CD4-positive, alpha-beta T cell (primary cell): ENCODE measurements at regions not wholly inside any gene's neighbourhood (a gene's known extent, or its start where the extent isn't known, plus 50 kb on each side); places are given as distances from the start of the nearest gene placed in this dataset.

Source experiments
- ATAC-seq: fragments of 200-7000 bp; cut with Tn5 transposase; one replicate; pipeline ENCODE4 v1.10.0; 2022; ENCODE audit warnings: mild to moderate bottlenecking; ENCODE audit not compliant: poor library complexity
- CTCF ChIA-PET: fragments of 350-600 bp; sonication (Branson Sonifier 250); formaldehyde crosslinking; loops from one replicate; lab custom pipeline; 2021; ENCODE audit warnings: antibody characterized with exemption, inconsistent platforms; lab: Charles Lee
- POLR2A ChIA-PET: fragments of 350-600 bp; sonication (Branson Sonifier 250); formaldehyde crosslinking; loops from one replicate; lab custom pipeline; 2021; ENCODE audit warnings: antibody characterized with exemption, inconsistent platforms; lab: Charles Lee
- DNase-seq, 14 experiments: peaks; one replicate each; pipeline ENCODE4 v3.0.0-alpha.2; 2013 to 2020; ENCODE audit warnings: mixed read lengths in 2 of 14
- H3K27ac ChIP-seq, 2 donors: one replicate each; pipeline versions ENCODE4 v1.5.1 to v1.7.0; 2013; ENCODE audit warnings: low read length in 2 of 2, low read depth in 1 of 2, mild to moderate bottlenecking in 1 of 2
- H3K27me3 ChIP-seq, 2 experiments: 1 replicate in 1 of 2; 2 replicates in 1 of 2; pipeline versions ENCODE4 v1.6.1 to v1.7.0; 2013; ENCODE audit warnings: low read length in 2 of 2, control low read depth in 1 of 2, mild to moderate bottlenecking in 1 of 2, moderate library complexity in 1 of 2; ENCODE audit not compliant: insufficient read depth in 2 of 2, control insufficient read depth in 1 of 2
- H3K36me3 ChIP-seq: one replicate; pipeline ENCODE4 v1.6.1; 2013; ENCODE audit warnings: low read length, control low read depth; ENCODE audit not compliant: insufficient read depth
- H3K4me1 ChIP-seq: one replicate; pipeline ENCODE4 v1.6.1; 2013; ENCODE audit warnings: low read length, control low read depth; ENCODE audit not compliant: insufficient read depth
- H3K4me3 ChIP-seq: one replicate; pipeline ENCODE4 v1.5.1; 2013; ENCODE audit warnings: mild to moderate bottlenecking, low read length, moderate library complexity
- H3K9me3 ChIP-seq, 2 experiments: 1 replicate in 1 of 2; 2 replicates in 1 of 2; pipeline versions ENCODE4 v1.6.1 to v1.7.0; 2013; ENCODE audit warnings: low read length in 2 of 2, mild to moderate bottlenecking in 2 of 2, control low read depth in 1 of 2, moderate library complexity in 1 of 2; ENCODE audit not compliant: control insufficient read depth in 1 of 2, insufficient read depth in 1 of 2
- H3K27ac Mint-ChIP-seq: one replicate; pipeline ENCODE4 v1.8.0; 2020; ENCODE audit warnings: mixed read lengths
- H3K27me3 Mint-ChIP-seq: one replicate; pipeline ENCODE4 v1.8.0; 2021; ENCODE audit warnings: mixed read lengths
- H3K36me3 Mint-ChIP-seq: one replicate; pipeline ENCODE4 v1.8.0; 2021; ENCODE audit warnings: low read depth, mixed read lengths
- H3K4me1 Mint-ChIP-seq: one replicate; pipeline ENCODE4 v1.8.0; 2021; ENCODE audit warnings: low read depth, mixed read lengths
- H3K4me3 Mint-ChIP-seq: one replicate; pipeline ENCODE4 v1.8.0; 2020; ENCODE audit warnings: mild to moderate bottlenecking, mixed read lengths
- H3K9me3 Mint-ChIP-seq: one replicate; pipeline ENCODE4 v1.8.0; 2020; ENCODE audit warnings: mixed read lengths
- intact Hi-C, 2 experiments: fragments of 100-400 bp; cut with DNase I in 1 of 2; cut with micrococcal nuclease in 1 of 2; formaldehyde crosslinking; loops; one replicate each; pipeline versions ENCODE4 v1.15.1 to v1.9.0; 2023 to 2025; cut with DNase I, micrococcal nuclease
- TF ChIP-seq, protein P1 (sequence below): fragments of 200-600 bp; IDR thresholded peaks from one replicate; pipeline ENCODE4 v1.8.0; 2022; ENCODE audit warnings: antibody characterized with exemption, mild to moderate bottlenecking

DNA sequence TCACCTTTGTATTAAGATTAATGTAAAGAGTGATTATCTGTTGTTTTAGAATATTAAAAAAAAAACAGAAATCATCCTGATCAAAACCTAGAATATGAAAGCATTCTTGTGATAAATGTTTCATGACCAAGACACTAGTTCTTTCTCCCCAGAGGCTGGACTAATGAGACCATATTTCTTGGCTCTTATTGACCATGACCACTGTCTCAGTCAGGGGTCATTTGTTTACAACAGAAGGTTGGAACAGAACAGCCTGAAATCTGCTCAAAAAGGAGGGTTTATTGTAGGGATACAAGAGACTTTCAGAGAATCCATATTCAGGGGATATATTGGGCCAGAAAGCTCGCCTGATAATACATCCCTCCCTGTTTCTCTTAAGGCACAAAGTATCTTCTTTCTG is 87.7 kb downstream of the TMEM30B start:
- ChIA-PET POLR2A (no interaction called here), CTCF (no interaction called here)
- no peak overlapping the region for H3K4me3 ChIP-seq
- intact Hi-C loops: no loop called here
- no peaks in the 10 kb centered on the region for H3K36me3 ChIP-seq
- Mint-ChIP-seq H3K27me3 (peaks cover 70% of the 10 kb centered on the region), H3K36me3 (no peaks in the 10 kb centered on the region), H3K4me3 (no peak overlapping the region), H3K27ac (no peak overlapping the region), H3K4me1 (peaks cover 9% of the 10 kb centered on the region), H3K9me3 (no peaks in the 10 kb centered on the region)
- no peaks in the 10 kb centered on the region for H3K9me3 ChIP-seq
- ATAC-seq (no peak), DNase-seq (no peak)
- H3K27me3 ChIP-seq: peaks cover 16 to 17% of the 10 kb centered on the region in 2 experiments
- TF ChIP-seq, protein P1, sequence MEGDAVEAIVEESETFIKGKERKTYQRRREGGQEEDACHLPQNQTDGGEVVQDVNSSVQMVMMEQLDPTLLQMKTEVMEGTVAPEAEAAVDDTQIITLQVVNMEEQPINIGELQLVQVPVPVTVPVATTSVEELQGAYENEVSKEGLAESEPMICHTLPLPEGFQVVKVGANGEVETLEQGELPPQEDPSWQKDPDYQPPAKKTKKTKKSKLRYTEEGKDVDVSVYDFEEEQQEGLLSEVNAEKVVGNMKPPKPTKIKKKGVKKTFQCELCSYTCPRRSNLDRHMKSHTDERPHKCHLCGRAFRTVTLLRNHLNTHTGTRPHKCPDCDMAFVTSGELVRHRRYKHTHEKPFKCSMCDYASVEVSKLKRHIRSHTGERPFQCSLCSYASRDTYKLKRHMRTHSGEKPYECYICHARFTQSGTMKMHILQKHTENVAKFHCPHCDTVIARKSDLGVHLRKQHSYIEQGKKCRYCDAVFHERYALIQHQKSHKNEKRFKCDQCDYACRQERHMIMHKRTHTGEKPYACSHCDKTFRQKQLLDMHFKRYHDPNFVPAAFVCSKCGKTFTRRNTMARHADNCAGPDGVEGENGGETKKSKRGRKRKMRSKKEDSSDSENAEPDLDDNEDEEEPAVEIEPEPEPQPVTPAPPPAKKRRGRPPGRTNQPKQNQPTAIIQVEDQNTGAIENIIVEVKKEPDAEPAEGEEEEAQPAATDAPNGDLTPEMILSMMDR: no peak
- H3K27ac ChIP-seq: no peak overlapping the region
- peaks cover 10% of the 10 kb centered on the region for H3K4me1 ChIP-seq

DNA sequence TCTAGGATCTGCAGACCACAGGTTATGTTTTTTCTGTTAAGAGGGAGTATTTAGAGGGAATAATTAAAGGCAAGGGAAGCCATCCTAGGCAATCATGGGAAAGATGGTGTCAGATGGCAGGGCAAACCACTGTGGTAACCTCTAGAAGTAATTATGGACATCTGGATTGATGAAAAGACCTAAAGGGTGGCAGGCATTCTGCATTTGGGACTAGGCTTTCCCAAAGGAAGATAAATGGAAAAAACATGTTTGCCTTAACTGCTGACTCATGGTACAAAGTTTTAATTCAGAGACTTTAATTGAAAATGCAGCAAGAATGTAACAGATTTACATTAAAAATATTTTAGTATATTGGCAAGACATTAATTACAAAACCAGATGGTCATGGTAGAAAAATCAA is 88.1 kb downstream of the TMEM30B start:
- CTCF ChIA-PET: no interaction called here

DNA sequence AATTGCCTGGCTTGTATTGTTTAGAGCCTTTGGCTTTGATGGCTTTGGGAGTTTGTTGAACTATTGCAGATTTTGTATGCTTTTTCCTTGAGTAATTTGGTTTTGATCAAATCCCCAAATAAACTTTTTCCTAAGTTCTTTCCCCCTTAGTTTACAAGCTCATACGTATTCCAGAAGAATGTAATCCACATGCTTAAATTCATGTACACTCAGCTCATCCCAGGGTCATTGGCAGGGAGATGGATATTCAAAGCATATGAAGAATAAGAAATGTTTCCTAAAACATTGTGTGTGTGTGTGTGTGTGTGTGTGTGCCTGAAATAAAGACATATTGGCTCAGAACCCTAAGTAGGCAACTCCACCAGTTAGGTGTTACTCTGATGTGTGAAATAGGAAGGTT is 89.4 kb downstream of the TMEM30B start:
- Mint-ChIP-seq H3K27ac (no peak overlapping the region), H3K4me1 (peaks cover 9% of the 10 kb centered on the region), H3K4me3 (no peak overlapping the region), H3K9me3 (no peaks in the 10 kb centered on the region), H3K36me3 (no peaks in the 10 kb centered on the region), H3K27me3 (peaks cover 68% of the 10 kb centered on the region)
- H3K27ac ChIP-seq: no peak overlapping the region
- intact Hi-C loops: no loop called here
- peaks cover 0 to 5% of the 10 kb centered on the region in 2 experiments for H3K9me3 ChIP-seq
- peaks cover 13% of the 10 kb centered on the region for H3K4me1 ChIP-seq
- DNase-seq (no peak), ATAC-seq (no peak)
- peaks cover 18 to 29% of the 10 kb centered on the region in 2 experiments for H3K27me3 ChIP-seq
- POLR2A ChIA-PET: no interaction called here
- TF ChIP-seq, protein P1: no peak
- CTCF ChIA-PET: no interaction called here
- no peaks in the 10 kb centered on the region for H3K36me3 ChIP-seq
- H3K4me3 ChIP-seq: no peak overlapping the region

More for the DNA sequence above, 88.1 kb downstream of the TMEM30B start:
- Histone ChIP-seq H3K9me3 (peaks cover 0 to 5% of the 10 kb centered on the region in 2 experiments), H3K27me3 (peaks cover 16 to 19% of the 10 kb centered on the region in 2 experiments), H3K27ac (no peak overlapping the region), H3K4me1 (peaks cover 12% of the 10 kb centered on the region), H3K36me3 (no peaks in the 10 kb centered on the region), H3K4me3 (no peak overlapping the region)
- POLR2A ChIA-PET: no interaction called here
- Mint-ChIP-seq H3K27me3 (peaks cover 66% of the 10 kb centered on the region), H3K4me1 (peaks cover 9% of the 10 kb centered on the region), H3K4me3 (no peak overlapping the region), H3K36me3 (no peaks in the 10 kb centered on the region), H3K27ac (no peak overlapping the region), H3K9me3 (no peaks in the 10 kb centered on the region)
- intact Hi-C loops: no loop called here
- ATAC-seq (no peak), DNase-seq (no peak)
- TF ChIP-seq, protein P1: no peak
